GM12878 (cell line): ENCODE measurements at regions not wholly inside any gene's neighbourhood (a gene's known extent, or its start where the extent isn't known, plus 50 kb on each side); places are given as distances from the start of the nearest gene placed in this dataset.
A peak's percentile ranks its signal among the peaks of the same experiment; 100 is the strongest.

Experiments used
- ATF7 ChIP-seq: fragments of 450-650 bp; IDR thresholded peaks from 2 replicates; pipeline ENCODE4 v1.6.1; 2016; ENCODE audit warnings: low read depth, mild to moderate bottlenecking
- BMI1 ChIP-seq: fragments of 450-650 bp; IDR thresholded peaks from 2 replicates; pipeline ENCODE4 v1.6.1; 2016; ENCODE audit warnings: mild to moderate bottlenecking, moderate library complexity, borderline replicate concordance
- CBFB ChIP-seq: IDR thresholded peaks from 2 replicates; pipeline ENCODE4 v1.6.1; 2016; ENCODE audit warnings: antibody characterized with exemption, low read depth
- DPF2 ChIP-seq: fragments of 450-650 bp; IDR thresholded peaks from 2 replicates; pipeline ENCODE4 v1.6.1; 2017; ENCODE audit warnings: mild to moderate bottlenecking
- EP300 ChIP-seq, 2 experiments: fragments of 150-350 bp in 1 of 2; IDR thresholded peaks; 2 replicates each; pipeline ENCODE4 v1.6.1; 2011 to 2012; ENCODE audit warnings: low read depth in 2 of 2, low read length in 2 of 2, borderline replicate concordance in 1 of 2, improper control_type of control experiment in 1 of 2, inconsistent platforms in 1 of 2; ENCODE audit not compliant: control insufficient read depth in 1 of 2
- ETV6 ChIP-seq, 2 experiments: fragments of 450-650 bp in 1 of 2; IDR thresholded peaks in 1 of 2; conservative IDR thresholded peaks in 1 of 2; 2 replicates each; pipeline ENCODE4 v1.6.1; 2014; ENCODE audit warnings: antibody characterized with exemption in 1 of 2, borderline replicate concordance in 1 of 2, low read depth in 1 of 2, mild to moderate bottlenecking in 1 of 2, moderate library complexity in 1 of 2
- EZH2 ChIP-seq: IDR thresholded peaks from 2 replicates; pipeline ENCODE4 v1.6.1; 2012; ENCODE audit warnings: low read depth, mild to moderate bottlenecking, control low read depth, inconsistent platforms, low read length, borderline replicate concordance; ENCODE audit not compliant: control insufficient read depth
- IKZF1 ChIP-seq: fragments of 450-650 bp; conservative IDR thresholded peaks from 2 replicates; pipeline ENCODE4 v1.6.1; 2017; ENCODE audit warnings: antibody characterized with exemption, mild to moderate bottlenecking
- JUNB ChIP-seq: IDR thresholded peaks from 2 replicates; pipeline ENCODE4 v1.6.1; 2016; ENCODE audit warnings: antibody characterized with exemption, mild to moderate bottlenecking
- MEF2B ChIP-seq: fragments of 450-650 bp; IDR thresholded peaks from 2 replicates; pipeline ENCODE4 v1.6.1; 2018; ENCODE audit warnings: mild to moderate bottlenecking, moderate library complexity; ENCODE audit not compliant: partially characterized antibody, poor library complexity, severe bottlenecking
- MTA2 ChIP-seq: fragments of 450-650 bp; IDR thresholded peaks from 2 replicates; pipeline ENCODE4 v1.6.1; 2016; ENCODE audit warnings: low read depth, mild to moderate bottlenecking, moderate library complexity
- MXI1 ChIP-seq: fragments of 150-350 bp; IDR thresholded peaks from 2 replicates; pipeline ENCODE4 v1.6.1; 2011; ENCODE audit warnings: low read depth, mild to moderate bottlenecking, inconsistent platforms, low read length, improper control_type of control experiment
- NBN ChIP-seq: fragments of 450-650 bp; IDR thresholded peaks from 2 replicates; pipeline ENCODE4 v1.6.1; 2016
- NR2F1 ChIP-seq: fragments of 450-650 bp; conservative IDR thresholded peaks from 2 replicates; pipeline ENCODE4 v1.6.1; 2017; ENCODE audit warnings: mild to moderate bottlenecking
- RAD21 ChIP-seq: IDR thresholded peaks from 2 replicates; pipeline ENCODE4 v1.6.1; 2011; ENCODE audit warnings: mild to moderate bottlenecking, low read depth, low read length, moderate library complexity; ENCODE audit not compliant: insufficient read depth
- RAD51 ChIP-seq: fragments of 450-650 bp; IDR thresholded peaks from 2 replicates; pipeline ENCODE4 v1.6.1; 2016; ENCODE audit warnings: moderate library complexity, mild to moderate bottlenecking, inconsistent platforms
- SMC3 ChIP-seq: IDR thresholded peaks from 2 replicates; pipeline ENCODE4 v1.6.1; 2011; ENCODE audit warnings: low read length, improper control_type of control experiment, borderline replicate concordance
- TCF7 ChIP-seq: IDR thresholded peaks from 2 replicates; pipeline ENCODE4 v1.6.1; 2014; ENCODE audit warnings: antibody characterized with exemption, borderline replicate concordance
- TF ChIP-seq, protein P1 (sequence below): IDR thresholded peaks from 2 replicates; pipeline ENCODE4 v1.6.1; 2011; ENCODE audit warnings: low read depth, mild to moderate bottlenecking, low read length, moderate library complexity, borderline replicate concordance; ENCODE audit errors: extremely low read depth
- TF ChIP-seq, protein P2 (sequence below): IDR thresholded peaks from 2 replicates; pipeline ENCODE4 v1.6.1; 2011; ENCODE audit warnings: borderline replicate concordance, low read depth, mild to moderate bottlenecking, moderate library complexity, mixed read lengths, low read length; ENCODE audit not compliant: insufficient read depth; ENCODE audit errors: extremely low read length
- TF ChIP-seq, protein P3 (sequence below): fragments of 150-350 bp; IDR thresholded peaks from 2 replicates; pipeline ENCODE4 v1.6.1; 2016; ENCODE audit warnings: low read depth, low read length
- TF ChIP-seq, protein P4 (sequence below): fragments of 450-650 bp; IDR thresholded peaks from 2 replicates; pipeline ENCODE4 v1.6.1; 2016; ENCODE audit warnings: mild to moderate bottlenecking

DNA sequence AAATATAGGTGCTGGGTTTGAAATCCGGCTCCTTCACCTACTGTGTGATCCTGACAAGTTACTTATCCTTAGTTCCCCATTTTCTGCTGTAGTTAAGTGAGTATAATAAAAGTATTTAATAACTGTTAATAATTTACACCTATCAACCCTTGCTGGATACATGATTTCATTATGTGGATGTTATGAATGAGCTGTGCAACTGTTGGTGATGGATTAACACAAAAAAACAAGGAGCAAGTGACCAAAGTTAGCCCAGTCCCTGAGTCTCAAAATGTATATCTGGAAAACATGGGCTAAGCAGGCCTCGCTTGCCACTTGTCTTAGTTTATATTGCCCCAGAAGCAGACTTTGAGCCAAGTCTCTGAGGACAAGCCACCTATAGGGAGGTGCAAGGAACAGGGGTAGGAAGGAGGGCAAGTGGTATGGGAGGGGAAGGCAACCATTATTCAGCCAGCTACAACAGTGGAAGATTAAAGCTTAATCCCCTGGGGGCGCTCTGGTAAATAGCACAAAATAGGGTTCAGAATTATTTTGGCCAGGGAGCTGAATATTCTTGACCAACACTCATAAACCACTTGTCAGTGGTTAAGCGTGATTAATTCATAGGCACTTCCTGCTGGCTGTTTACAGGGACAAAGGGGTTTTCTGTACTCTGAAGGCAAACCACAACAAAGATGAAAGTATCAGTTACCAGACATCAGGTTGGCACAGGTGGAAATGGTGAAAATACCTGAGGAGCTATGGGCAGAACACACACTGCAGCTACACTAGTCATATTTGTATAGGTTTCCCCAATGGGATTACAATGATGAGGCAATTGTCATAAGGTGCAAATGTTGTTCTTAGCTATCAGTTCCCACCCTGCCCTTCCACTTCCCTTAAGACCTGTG, 76.2 kb downstream of the TRIM42 start (continued):
- TF ChIP-seq MEF2B (peak; percentile 88), TCF7 (peak; percentile 79), IKZF1 (peak; percentile 92), SMC3 (peak; percentile 8; the same call in 1 of the 2 replicates), DPF2 (peak; percentile 95), ETV6 (conservative IDR thresholded peaks at IDR 0.05 in 1 of 2, IDR thresholded peaks at IDR 0.05 in 1 of 2; ENCODE audit: borderline replicate concordance in 1 of 2, low read depth in 1 of 2) (peak in 1 of 2 experiments; percentile 65; a peak in 1 of 4 replicates), CBFB (peak; percentile 75), RAD21 (peak; percentile 6; the same call in 1 of the 2 replicates), RAD51 (0 out of 2 replicates have a peak, but pooled peaks have one; percentile 20), EP300 (IDR thresholded peaks at IDR 0.05; ENCODE audit: borderline replicate concordance in 1 of 2, control insufficient read depth in 1 of 2, low read depth in 2 of 2, low read length in 2 of 2) (peak; percentile 89 to 91), EZH2 (no peak), JUNB (0 out of 2 replicates have a peak, but pooled peaks have one; percentile 9), ATF7 (peak; percentile 84), BMI1 (peak; percentile 65), MXI1 (peak; percentile 31; the same call in 1 of the 2 replicates), NBN (peak; percentile 67; the same call in 1 of the 2 replicates), MTA2 (peak; percentile 89), NR2F1 (peak; percentile 70)
- TF ChIP-seq, protein P1, sequence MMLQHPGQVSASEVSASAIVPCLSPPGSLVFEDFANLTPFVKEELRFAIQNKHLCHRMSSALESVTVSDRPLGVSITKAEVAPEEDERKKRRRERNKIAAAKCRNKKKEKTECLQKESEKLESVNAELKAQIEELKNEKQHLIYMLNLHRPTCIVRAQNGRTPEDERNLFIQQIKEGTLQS, result no peak
- TF ChIP-seq, protein P2, sequence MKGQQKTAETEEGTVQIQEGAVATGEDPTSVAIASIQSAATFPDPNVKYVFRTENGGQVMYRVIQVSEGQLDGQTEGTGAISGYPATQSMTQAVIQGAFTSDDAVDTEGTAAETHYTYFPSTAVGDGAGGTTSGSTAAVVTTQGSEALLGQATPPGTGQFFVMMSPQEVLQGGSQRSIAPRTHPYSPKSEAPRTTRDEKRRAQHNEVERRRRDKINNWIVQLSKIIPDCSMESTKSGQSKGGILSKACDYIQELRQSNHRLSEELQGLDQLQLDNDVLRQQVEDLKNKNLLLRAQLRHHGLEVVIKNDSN, result no peak
- TF ChIP-seq, protein P3, sequence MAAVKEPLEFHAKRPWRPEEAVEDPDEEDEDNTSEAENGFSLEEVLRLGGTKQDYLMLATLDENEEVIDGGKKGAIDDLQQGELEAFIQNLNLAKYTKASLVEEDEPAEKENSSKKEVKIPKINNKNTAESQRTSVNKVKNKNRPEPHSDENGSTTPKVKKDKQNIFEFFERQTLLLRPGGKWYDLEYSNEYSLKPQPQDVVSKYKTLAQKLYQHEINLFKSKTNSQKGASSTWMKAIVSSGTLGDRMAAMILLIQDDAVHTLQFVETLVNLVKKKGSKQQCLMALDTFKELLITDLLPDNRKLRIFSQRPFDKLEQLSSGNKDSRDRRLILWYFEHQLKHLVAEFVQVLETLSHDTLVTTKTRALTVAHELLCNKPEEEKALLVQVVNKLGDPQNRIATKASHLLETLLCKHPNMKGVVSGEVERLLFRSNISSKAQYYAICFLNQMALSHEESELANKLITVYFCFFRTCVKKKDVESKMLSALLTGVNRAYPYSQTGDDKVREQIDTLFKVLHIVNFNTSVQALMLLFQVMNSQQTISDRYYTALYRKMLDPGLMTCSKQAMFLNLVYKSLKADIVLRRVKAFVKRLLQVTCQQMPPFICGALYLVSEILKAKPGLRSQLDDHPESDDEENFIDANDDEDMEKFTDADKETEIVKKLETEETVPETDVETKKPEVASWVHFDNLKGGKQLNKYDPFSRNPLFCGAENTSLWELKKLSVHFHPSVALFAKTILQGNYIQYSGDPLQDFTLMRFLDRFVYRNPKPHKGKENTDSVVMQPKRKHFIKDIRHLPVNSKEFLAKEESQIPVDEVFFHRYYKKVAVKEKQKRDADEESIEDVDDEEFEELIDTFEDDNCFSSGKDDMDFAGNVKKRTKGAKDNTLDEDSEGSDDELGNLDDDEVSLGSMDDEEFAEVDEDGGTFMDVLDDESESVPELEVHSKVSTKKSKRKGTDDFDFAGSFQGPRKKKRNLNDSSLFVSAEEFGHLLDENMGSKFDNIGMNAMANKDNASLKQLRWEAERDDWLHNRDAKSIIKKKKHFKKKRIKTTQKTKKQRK, result no peak
- TF ChIP-seq, protein P4, sequence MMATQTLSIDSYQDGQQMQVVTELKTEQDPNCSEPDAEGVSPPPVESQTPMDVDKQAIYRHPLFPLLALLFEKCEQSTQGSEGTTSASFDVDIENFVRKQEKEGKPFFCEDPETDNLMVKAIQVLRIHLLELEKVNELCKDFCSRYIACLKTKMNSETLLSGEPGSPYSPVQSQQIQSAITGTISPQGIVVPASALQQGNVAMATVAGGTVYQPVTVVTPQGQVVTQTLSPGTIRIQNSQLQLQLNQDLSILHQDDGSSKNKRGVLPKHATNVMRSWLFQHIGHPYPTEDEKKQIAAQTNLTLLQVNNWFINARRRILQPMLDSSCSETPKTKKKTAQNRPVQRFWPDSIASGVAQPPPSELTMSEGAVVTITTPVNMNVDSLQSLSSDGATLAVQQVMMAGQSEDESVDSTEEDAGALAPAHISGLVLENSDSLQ, result peak; percentile 86
